Vagina (tissue), 2 donors: ENCODE measurements at regions not wholly inside any gene's neighbourhood (a gene's known extent, or its start where the extent isn't known, plus 50 kb on each side); places are given as distances from the start of the nearest gene placed in this dataset.

Source experiments
- CTCF ChIP-seq, 3 experiments: fragments of 450-650 bp in 2 of 3; fragments of 200-600 bp in 1 of 3; sonication (generic) in 1 of 3; IDR thresholded peaks; one replicate each; pipeline ENCODE4 v1.5.1; 2017 to 2019; ENCODE audit warnings: antibody characterized with exemption in 3 of 3, mild to moderate bottlenecking in 2 of 3, moderate library complexity in 2 of 3
- POLR2A ChIP-seq, 2 donors: fragments of 450-650 bp; IDR thresholded peaks; one replicate each; pipeline ENCODE4 v1.6.1; 2017; ENCODE audit warnings: antibody characterized with exemption in 2 of 2, mild to moderate bottlenecking in 2 of 2, moderate library complexity in 2 of 2
- POLR2AphosphoS5 ChIP-seq, 2 donors: sonication (generic); formaldehyde crosslinking; IDR thresholded peaks; one replicate each; pipeline ENCODE4 v1.9.0; 2017; ENCODE audit warnings: antibody characterized with exemption in 2 of 2, mild to moderate bottlenecking in 2 of 2, low read depth in 1 of 2; ENCODE audit not compliant: insufficient read depth in 1 of 2

- TF ChIP-seq POLR2A (IDR thresholded peaks at IDR 0.05) (no peak), CTCF (IDR thresholded peaks at IDR 0.05) (no peak), POLR2AphosphoS5 (IDR thresholded peaks at IDR 0.05; ENCODE audit: insufficient read depth in 1 of 2, low read depth in 1 of 2) (no peak)
These were observed 56.4 kb upstream of the MBNL2 start for GRCh38 chr13:97165502-97166425.
